HG03575 (cell line): ENCODE measurements at regions not wholly inside any gene's neighbourhood (a gene's known extent, or its start where the extent isn't known, plus 50 kb on each side); places are given as distances from the start of the nearest gene placed in this dataset.

Experiments used
- ATAC-seq: cut with Tn5 transposase; IDR thresholded peaks from one replicate; pipeline ENCODE4 v1.9.1; 2021; ENCODE audit not compliant: unreplicated experiment, insufficient number of reproducible peaks, low FRiP score; ENCODE audit errors: extremely low read depth

DNA sequence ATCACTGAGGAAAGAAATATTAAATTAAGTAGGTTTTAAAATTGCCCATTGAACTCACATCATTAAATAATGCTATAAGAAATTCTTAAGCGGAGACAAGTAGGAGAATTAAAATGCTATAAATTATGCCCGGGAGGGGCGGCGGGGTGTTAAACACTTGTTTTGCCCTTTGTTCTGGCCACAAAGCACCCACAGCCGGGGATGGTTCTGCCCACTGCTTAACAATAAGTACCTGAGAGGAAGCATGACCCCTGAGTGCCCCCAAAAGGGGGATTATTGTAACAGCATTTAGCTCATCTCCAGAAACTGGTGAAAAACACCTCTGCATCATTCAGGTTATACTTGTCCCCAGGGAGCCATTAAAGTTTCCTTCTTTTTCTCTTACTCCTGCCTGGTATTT lies 332.7 kb upstream of the POU3F3 start:
- ATAC-seq, result no peak

DNA sequence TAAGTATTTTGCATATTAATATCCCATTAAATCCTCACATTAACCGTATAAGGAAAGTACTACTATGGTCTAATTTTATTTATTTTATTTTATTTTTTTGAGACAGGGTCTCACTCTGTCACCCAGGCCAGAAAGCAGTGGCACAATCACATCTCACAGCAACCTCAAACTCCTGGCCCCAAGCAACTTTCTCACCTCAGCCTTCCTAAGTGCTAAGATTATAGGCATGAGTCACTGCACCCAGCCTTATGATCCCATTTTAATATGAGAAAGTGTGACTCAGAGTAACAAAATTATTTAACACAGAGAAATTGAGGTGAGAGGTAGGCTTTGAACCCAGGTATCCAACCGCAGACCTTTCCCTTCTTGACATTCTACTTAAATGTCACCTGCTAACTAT lies 330.0 kb upstream of the POU3F3 start:
- no peak for ATAC-seq

DNA sequence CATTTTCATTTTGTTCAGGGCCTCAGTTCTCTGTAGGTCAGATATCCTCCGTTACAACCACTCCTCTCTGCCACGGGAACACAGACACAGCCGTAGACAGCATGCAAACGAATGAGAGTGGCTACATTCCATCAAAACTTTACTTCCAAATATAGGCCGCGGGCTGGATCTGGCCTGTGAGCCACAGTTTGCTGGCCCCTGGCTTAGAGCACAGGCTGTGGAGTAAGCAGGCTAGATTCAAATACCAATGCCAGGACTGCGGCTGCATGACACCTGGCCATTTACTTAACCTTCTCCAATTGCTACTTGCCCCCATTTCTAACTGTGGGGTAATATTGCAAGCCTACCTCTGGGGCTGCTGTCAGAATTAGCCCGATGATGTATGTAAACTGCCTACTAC lies 325.8 kb upstream of the POU3F3 start:
- ATAC-seq, result no peak

DNA sequence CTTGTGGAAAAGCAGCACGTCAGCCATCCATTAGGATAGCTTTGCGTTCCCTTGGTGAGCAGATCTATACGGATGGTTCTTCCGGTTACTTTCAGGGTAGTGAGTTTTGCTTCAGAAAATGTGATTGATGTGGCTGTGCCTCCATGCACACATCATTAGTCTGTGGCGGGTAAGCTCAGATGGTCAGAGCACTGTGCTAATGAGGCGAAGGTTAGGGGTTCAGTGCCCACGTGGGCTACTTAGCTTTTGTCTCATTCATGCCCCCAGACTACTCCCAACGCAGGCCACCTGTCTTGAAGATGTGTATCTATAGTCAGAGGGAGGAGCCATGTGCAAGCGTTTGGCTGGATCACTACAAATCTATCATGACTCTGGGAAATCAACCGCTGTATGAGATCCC lies 322.8 kb upstream of the POU3F3 start:
- ATAC-seq, result no peak

DNA sequence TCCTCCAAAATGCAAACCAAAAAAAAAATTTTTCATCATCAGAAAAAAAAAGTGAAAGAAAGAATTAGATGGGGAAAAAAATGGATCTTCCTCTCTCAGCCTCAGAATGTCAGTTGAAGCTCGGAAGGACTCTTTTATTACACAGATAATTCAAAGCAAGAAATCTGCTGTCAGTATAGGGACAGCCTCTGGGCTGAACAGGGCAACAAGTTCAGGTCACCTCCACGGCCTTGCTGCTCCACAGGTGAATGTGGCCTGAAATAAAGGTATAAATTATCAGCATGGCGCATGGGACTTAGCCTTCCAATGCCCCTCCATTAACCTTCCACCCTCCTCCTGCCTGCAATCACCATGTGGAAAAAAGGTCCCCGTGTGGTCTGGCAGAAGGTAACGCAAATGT lies 316.8 kb upstream of the POU3F3 start:
- ATAC-seq, result no peak

DNA sequence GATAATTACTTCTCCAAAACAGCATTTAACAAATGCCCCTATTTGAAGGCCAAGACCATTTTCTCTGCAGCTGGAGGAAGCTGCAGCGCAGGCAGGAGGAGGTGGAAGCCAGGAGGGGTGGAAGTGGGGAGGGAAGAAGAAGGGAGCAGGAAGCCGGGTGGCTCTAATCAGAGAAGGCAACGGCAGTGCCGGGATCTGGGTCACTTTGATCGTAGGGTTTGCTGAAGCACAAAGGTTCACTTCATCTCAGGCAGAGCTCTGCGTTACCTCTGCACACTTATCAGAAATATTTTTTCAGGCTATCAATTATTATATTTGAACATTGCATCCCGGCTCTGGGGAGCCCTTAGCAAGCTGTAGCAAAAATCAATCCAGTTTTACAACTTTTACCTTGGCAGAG lies 315.8 kb upstream of the POU3F3 start:
- no peak for ATAC-seq

DNA sequence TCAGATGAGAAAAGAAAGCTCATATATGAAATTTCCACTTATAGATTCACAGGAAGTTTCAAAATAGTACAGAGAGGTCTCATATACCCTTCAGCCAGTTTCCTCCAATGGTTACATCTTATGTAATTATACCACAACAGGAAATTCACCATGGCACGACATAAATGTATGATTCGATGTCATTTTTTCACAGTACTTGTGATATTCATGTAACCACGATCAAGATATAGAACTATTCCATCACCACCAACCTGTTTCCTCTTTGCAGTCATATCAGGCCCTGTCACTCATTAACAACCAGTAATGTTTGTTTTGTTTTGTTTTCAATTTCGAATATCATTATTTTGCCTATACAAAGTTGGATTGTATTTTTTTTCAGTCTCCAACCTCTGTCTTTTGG lies 314.3 kb upstream of the POU3F3 start:
- ATAC-seq, result no peak

DNA sequence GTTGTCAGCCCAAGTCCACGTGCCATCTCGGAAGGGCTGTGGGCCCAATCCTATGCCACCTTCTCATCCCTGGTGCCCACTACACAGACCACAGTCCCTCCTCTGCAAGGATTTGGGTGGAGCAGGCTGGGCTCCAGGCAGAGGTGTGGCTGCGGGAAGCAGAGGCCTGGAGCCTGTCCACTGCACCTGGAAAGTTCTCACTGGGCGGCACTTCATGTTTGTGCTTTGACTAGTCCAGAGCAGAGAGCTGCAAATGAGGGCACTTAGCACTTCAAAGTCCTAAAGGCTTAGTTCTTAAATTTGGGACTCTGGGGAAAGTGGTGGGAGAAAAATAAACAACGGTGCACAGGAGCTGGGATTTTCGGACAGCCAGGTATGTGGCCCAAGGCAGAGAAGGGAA lies 308.9 kb upstream of the POU3F3 start:
- no peak for ATAC-seq

DNA sequence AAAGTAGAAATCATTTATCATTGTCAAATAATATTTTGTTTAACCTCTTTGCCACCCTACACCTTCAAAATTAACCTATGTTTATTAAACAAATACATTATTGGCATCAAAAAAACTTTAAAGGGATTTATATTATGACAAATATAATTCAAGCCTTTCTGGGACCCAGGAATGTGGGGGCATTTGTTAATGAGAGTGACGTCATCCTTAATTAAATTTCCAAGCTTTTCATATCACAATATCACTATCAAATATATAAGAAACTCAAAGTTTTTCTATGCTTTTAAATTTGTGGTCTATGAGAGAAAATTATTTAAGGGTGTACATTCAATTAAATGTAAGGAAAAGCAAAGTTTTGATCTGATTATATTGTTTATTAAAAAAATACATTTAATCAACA lies 307.4 kb upstream of the POU3F3 start:
- ATAC-seq, result no peak

DNA sequence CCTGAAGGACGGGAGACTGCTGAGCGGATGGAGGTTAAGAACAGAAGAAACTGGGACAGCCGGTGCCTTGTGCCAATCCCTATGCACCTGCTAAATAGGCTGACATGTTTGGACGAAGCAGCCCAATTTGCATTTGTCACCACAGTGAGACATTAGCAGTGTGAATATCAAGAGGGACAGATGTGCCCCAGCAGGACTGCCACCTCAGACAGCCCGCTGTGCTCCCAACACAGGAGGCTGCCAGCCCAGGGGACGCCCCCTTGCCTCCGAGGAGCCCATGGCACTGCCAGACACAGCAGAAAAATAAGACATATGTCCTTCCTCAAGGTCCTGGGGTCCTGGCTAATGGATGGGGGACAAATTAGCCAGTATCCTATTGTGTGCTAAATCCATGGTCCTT lies 306.7 kb upstream of the POU3F3 start:
- no peak for ATAC-seq

DNA sequence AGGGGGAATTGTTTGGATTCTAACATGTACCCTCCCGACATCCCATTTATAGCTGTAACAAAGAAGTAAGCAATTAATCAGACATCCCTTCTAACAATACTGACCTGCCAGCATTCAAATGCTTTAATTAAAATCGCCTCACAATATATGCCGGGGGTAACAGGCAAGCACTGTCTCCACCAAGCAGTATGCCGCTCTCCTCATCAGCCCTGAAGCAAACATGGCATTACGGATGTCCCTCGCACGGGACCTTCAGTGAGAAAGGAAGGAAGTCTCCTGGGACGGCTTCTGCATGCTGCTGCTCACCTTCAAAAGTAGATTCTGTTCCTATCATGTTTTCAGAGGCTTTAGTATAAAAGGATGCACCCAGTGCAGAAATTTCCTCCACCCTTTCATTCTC lies 292.7 kb upstream of the POU3F3 start:
- ATAC-seq, result no peak

DNA sequence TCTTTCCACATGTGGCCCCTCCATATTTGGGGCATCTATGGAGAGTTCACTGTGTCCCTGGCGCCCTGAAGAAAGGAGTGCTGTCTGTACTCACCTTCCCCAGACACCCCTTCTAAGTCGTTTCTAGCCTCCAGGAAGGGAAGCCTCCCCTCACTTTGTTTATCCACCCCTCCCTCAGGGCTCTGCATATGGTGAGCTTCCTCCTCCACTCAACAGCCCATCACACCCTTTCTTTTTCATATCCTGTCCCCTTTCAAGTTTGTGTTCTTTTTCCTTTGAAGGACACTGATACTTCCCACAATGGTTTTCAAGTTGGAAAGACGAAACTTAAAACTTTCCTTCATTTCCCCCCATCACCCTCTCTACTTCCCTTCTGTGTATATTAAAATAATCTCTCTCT lies 291.4 kb upstream of the POU3F3 start:
- no peak for ATAC-seq

DNA sequence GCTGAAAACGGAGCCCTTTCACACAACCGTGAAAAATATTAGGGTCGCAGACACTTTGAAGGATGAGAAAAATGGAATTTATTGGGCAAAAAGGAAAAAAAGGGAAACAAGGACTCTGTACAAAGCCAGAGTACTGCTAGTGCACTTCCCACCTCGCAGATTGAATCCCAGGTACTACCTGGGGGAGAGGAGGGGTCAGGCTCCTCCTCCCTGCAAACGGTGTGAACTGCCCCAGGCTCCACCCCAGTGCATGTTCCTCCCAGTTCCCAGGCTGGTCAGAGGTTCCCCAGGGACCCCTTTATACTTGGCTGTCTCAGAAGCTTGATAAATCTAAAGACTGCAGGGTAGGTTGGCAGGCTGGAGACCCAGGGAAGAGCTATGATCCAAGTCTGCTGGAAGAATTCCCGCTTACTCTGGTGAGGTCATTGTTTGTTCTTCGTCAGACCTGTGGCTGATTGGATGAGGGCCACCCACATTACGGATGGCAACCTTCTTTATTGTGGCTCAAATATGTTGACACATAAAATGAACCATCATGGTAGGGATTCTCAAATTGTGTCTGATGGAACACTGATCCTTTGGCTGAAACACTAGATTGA lies 290.4 kb upstream of the POU3F3 start:
- no peak for ATAC-seq

DNA sequence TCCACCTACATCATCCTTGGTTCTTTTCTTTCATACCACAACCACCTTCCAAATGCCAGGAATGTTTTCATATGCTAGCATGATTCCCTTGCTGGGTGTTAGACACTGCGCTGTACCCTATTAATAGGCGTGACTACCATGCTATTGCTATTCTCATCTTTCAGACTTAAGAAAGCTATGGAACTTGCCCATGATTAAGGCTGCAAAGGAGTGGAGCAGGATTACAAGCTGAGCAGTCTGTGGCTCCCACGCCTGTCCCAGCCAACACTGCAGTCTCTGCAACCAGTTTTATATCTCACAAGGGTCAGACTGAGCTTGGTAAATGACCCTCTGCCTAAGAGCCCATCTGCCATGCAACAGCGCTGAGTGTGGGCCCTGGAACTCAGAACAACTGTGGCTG lies 285.7 kb upstream of the POU3F3 start:
- no peak for ATAC-seq

DNA sequence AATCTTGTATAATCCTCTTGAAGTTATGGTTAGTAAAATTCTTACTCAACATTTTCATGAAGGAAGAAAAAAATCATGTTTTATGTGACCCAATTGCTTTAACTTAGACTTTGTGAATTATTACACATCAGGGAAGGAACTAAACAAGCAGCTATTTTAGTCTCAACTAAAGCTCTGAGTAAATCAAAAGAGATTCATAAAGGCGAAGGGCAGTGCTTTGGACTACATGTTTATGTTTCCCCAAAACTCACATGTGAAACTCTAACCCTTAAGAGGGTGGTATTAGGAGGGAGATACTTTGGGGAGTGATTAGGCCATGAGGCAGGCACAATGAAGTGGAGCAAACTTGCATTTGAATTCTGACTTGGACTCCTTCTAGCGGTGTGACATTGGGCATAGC lies 283.7 kb upstream of the POU3F3 start:
- ATAC-seq, result no peak

DNA sequence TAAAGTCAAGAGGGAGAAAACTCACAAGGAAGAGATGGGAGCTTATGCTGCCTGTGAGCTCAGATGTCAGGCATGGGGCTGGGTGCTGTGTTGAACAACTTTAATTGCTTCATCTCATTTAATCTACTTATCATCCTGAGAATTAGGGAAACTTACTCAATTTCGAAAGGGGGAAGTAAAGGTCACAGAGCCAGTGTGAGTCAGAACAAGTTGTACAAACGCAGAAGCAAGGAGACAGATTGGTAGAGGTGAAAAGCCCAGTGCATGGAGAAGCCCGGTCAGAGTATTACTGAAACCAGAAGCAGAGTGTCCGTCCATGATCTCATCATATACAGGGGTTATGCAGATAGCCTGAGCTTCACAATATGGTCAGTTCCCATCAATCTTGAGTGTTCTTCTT lies 281.1 kb upstream of the POU3F3 start:
- ATAC-seq, result no peak

DNA sequence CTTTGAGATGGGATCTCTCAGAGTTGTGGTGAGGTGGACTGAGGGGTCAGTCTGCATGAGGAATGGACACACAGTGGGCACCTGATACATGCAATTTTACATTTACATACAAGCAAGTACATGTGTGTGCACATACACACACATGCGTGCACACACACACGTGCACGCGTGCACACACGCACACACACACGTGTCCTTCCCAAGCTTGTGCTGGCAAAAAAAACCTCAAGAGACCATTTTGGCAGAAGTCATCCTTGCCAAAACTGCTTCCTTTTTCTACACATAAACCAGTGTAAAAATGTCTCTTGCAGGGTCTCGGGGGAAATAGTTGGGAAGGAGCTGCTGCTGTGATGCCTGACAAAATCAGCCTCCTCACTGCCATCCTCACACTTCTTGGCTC lies 279.5 kb upstream of the POU3F3 start:
- no peak for ATAC-seq

DNA sequence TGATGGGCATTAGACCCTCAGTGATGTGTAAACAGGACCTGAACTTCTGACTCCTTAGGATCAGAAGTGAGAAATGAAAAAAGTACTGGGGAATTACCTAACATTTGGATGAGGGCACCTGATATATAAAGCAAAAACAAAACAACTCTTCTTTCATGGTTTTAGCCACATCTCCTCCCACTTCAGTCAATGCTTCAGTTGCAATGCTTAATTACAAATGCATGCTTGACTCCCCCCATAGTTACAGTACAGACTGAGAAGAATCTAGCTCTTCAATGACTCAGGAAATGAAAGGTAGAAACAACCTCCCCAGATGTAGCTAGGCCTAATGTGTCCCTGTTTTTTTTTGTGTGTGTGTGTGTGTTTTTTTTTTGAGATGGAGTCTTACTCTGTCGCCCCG lies 276.8 kb upstream of the POU3F3 start:
- ATAC-seq, result peak; percentile 67

DNA sequence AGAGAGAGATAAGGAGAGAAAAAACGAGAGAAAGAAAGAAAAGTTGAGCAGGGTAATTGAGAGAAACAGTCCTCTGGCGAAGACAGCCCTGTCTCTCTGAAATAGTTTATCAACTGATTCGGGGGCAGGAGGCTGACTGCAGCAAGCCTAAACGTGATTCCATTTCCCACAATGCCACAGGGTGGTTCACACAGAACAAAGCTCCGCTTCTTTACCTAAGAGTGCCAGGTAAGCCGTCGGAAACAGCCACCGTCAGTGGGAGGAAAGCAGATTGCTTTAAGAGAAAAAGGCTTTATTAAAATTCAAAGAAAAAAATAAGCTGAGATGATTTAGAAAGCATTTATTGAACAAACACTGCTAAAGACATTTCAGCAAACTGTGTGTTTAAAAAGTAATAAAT lies 271.4 kb upstream of the POU3F3 start:
- ATAC-seq, result no peak

DNA sequence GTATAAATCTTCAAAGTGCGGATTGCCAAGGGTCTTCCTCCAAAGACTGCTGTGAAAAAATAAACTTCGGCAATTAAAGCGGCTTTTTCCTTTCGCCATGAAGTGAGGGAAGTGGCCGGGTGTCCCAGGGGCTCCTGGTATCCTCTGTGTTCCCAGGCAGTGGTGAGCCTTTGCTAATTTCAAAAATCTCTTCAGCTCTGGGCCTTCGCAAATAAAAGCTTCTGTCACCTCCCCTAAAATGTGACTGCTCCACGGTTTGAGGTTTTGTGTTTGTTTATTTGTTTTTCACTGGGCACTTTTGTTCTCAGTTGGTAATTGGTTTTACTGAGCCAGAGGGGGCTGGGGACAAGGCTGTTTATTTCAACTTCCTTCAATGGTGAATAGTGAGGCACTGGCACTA lies 270.1 kb upstream of the POU3F3 start:
- ATAC-seq, result no peak

DNA sequence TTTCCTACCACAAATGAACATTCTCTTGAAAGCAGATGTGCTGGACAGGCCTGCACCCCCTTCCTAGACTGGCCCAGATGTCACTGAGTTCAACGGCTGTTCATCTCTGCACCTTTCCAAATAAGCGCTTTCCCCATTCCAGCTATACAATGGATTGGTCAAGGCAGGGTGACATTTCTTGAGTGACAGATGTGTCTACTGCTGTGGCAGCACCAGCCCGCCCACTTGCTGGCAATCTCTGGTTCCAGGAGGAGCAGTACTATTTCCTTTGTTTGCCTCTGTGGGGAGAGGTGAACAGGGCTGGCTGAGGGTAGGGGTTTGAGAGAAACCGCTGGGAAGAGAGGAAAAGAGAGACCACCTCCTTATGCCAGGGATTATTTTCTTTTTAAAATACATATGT lies 269.5 kb upstream of the POU3F3 start:
- no peak for ATAC-seq

DNA sequence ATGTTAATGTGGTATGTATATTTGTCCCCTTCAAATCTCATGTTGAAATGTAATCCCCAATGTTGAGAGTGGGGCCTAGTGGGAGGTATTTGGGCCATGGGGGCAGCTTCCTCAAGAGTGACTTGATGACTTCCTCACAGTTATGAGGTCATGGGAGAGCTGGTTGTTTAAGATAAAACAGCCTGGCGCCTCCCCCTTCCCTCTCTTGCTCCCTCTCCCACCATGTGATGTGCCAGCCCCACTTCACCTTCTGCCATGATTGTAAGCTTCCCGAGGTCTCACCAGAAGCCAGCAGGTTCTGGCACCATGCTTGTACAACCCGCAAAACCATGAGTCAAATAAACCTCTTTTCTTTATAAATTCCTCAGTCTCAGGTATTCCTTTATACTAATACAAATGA lies 258.3 kb upstream of the POU3F3 start:
- no peak for ATAC-seq
